Chondrocyte (in vitro differentiated cells): ENCODE measurements at regions not wholly inside any gene's neighbourhood (a gene's known extent, or its start where the extent isn't known, plus 50 kb on each side); places are given as distances from the start of the nearest gene placed in this dataset.

Experiments
- DNase-seq: peaks from one replicate; pipeline ENCODE4 v3.0.0; 2021; ENCODE audit warnings: mixed read lengths, low spot score
- H3K27ac Mint-ChIP-seq: one replicate; pipeline ENCODE4 v1.8.0; 2021; ENCODE audit warnings: mild to moderate bottlenecking, moderate library complexity, mixed read lengths; ENCODE audit not compliant: unreplicated experiment
- H3K27me3 Mint-ChIP-seq: 2 replicates; pipeline ENCODE4 v1.8.0; 2021; ENCODE audit warnings: low read depth, mixed read lengths
- H3K36me3 Mint-ChIP-seq: 2 replicates; pipeline ENCODE4 v1.8.0; 2021; ENCODE audit warnings: low read depth, mixed read lengths
- H3K4me1 Mint-ChIP-seq: 2 replicates; pipeline ENCODE4 v1.8.0; 2021; ENCODE audit warnings: low read depth, mild to moderate bottlenecking, mixed read lengths
- H3K4me3 Mint-ChIP-seq: one replicate; pipeline ENCODE4 v1.8.0; 2021; ENCODE audit warnings: mild to moderate bottlenecking, moderate library complexity, mixed read lengths; ENCODE audit not compliant: unreplicated experiment
- H3K9me3 Mint-ChIP-seq: 2 replicates; pipeline ENCODE4 v1.8.0; 2021; ENCODE audit warnings: low read depth, mixed read lengths
- CTCF ChIP-seq: fragments of 200-600 bp; sonication (generic); IDR thresholded peaks from 2 replicates; pipeline ENCODE4 v1.5.0; 2021; ENCODE audit warnings: antibody characterized with exemption, mild to moderate bottlenecking, moderate library complexity

DNA sequence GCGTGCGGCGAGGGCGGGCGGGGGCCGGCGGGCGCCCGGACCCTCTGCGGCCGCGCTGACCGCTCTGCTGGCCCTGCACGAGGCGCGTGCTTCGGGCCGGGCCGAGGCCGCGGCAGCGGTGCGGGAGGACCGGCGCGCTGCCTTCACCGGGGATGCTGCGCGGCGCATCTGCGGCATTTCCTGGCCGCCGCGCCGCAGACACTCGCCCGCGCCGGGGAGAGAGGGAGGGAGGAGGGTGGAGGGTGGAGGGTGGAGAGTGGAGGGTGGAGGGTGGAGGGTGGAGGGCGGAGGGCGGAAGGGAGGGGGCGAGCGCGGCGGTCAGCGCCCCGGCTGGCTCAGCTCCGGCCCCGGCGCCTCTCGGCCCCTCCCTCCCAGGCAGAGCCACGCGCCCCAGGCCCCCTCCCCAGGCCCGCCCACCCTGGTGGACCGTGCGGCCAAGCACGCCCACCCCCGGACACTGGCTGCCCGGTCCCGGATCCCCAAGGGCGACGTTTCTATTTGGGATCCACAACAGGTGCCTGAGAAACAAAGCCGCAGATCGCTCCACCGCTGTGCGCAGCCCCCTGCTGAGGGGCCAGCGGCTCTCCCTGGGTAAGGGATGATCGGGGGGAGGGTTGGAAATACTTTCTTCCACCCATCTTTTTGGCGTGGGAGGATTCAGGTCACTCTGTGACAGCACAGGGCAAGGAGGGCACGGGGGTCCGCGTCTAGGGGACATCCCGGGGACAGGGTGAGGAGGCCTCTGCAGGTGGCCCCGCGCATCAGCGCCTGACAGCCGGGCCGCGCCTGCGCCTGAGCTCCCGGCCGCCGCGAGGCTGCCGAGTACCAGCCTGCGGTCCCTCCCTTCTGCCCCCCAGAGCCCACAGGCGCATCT is 111.2 kb upstream of the BEND6 start:
- Mint-ChIP-seq H3K27ac (peak overlapping the region; percentile 91), H3K4me1 (peaks cover 39% of the 10 kb centered on the region), H3K36me3 (no peaks in the 10 kb centered on the region), H3K27me3 (no peaks in the 10 kb centered on the region), H3K4me3 (peak overlapping the region; percentile 91), H3K9me3 (no peaks in the 10 kb centered on the region)
- DNase-seq = peak; percentile 95
- TF ChIP-seq CTCF = peak; percentile 82

GRCh38 chr6:56842686-56843475 is 112.0 kb upstream of the BEND6 start:
- Mint-ChIP-seq H3K9me3 (no peaks in the 10 kb centered on the region), H3K4me1 (peaks cover 48% of the 10 kb centered on the region), H3K27ac (peak overlapping the region; percentile 93), H3K27me3 (no peaks in the 10 kb centered on the region), H3K36me3 (no peaks in the 10 kb centered on the region), H3K4me3 (peak overlapping the region; percentile 91)
- no peak for TF ChIP-seq CTCF
- DNase-seq = no peak

DNA sequence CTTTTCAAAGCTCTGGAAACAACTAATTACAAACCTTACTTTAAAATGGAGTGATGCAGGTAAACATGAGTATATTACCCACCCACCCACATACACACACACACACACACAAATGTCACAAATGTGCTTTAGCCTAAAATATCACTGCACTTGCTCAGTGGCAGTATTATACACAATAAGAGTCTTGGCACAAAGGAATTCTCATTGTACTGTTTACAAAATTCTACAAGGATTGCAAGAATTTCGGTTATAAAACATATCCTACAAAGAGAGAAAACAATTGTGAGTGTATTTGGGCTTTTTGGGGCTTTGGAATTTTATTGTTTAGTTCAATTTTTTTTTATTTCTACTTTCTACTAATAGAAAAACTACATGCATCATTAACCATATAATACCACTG is 113.2 kb upstream of the BEND6 start:
- H3K4me3 Mint-ChIP-seq = peak overlapping the region; percentile 91
- peaks cover 55% of the 10 kb centered on the region for H3K4me1 Mint-ChIP-seq

DNA sequence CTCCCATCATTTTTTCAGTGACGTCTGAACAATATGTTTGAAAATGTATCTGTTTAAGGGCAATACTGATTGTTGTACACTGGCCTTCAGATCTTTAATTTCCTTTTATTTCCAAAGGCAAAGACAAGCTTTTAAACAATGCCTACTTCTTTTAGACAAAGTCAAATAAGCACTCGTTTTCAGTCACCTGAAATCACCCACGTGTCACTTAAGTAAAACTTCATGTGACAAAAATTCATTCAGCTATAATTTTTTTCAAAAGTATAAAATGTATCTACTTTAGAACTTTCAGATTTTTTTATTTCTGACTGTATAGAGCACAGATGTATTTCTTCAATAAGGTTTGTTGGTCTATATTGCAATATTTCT is 113.5 kb upstream of the BEND6 start:
- no peaks in the 10 kb centered on the region for H3K9me3 Mint-ChIP-seq
- H3K27me3 Mint-ChIP-seq = no peaks in the 10 kb centered on the region
- peak overlapping the region; percentile 91 for H3K4me3 Mint-ChIP-seq
- no peak for TF ChIP-seq CTCF
- no peak for DNase-seq
- no peaks in the 10 kb centered on the region for H3K36me3 Mint-ChIP-seq
- peaks cover 55% of the 10 kb centered on the region for H3K4me1 Mint-ChIP-seq
- peak overlapping the region; percentile 91 for H3K27ac Mint-ChIP-seq

More for the DNA sequence above, 113.2 kb upstream of the BEND6 start:
- no peaks in the 10 kb centered on the region for H3K36me3 Mint-ChIP-seq
- TF ChIP-seq CTCF = no peak
- no peaks in the 10 kb centered on the region for H3K9me3 Mint-ChIP-seq
- no peak for DNase-seq
- H3K27ac Mint-ChIP-seq = peak overlapping the region; percentile 62
- no peaks in the 10 kb centered on the region for H3K27me3 Mint-ChIP-seq
